MCF 10A (cell line): ENCODE measurements at regions not wholly inside any gene's neighbourhood (a gene's known extent, or its start where the extent isn't known, plus 50 kb on each side); places are given as distances from the start of the nearest gene placed in this dataset.

Source experiments
- BruUV-seq: library from RNA; stranded (reverse); fragments of 400-500 nt; replicated peaks from 2 replicates; lab custom pipeline; 2021; lab: Mats Ljungman, UMichigan
- CTCF ChIA-PET: fragments of 300-600 bp; sonication (Branson Sonifier 250); formaldehyde crosslinking; extraction: SDS; loops from one replicate; lab custom pipeline; 2021; ENCODE audit warnings: antibody characterized with exemption, inconsistent platforms; lab: Yijun Ruan, JAX
- POLR2A ChIA-PET: fragments of 300-600, 350-650 bp; sonication (Branson Sonifier 250); formaldehyde crosslinking; extraction: SDS; loops from one replicate; lab custom pipeline; 2020; ENCODE audit warnings: antibody characterized with exemption, inconsistent platforms; lab: Yijun Ruan, JAX
- DNase-seq: peaks from one replicate; pipeline ENCODE4 v3.0.0-alpha.2; 2018; ENCODE audit not compliant: unreplicated experiment
- H3K27ac Mint-ChIP-seq: one replicate; pipeline ENCODE4 v1.8.0; 2022; ENCODE audit warnings: mild to moderate bottlenecking, low read depth, mixed read lengths; ENCODE audit not compliant: unreplicated experiment
- H3K27me3 Mint-ChIP-seq: one replicate; pipeline ENCODE4 v1.8.0; 2022; ENCODE audit warnings: mixed read lengths; ENCODE audit not compliant: insufficient read depth, unreplicated experiment
- H3K36me3 Mint-ChIP-seq: one replicate; pipeline ENCODE4 v1.8.0; 2022; ENCODE audit warnings: mild to moderate bottlenecking, moderate library complexity, mixed read lengths; ENCODE audit not compliant: insufficient read depth, unreplicated experiment
- H3K4me1 Mint-ChIP-seq: one replicate; pipeline ENCODE4 v1.8.0; 2022; ENCODE audit warnings: mixed read lengths; ENCODE audit not compliant: insufficient read depth, unreplicated experiment
- H3K4me3 Mint-ChIP-seq: one replicate; pipeline ENCODE4 v1.8.0; 2022; ENCODE audit warnings: mild to moderate bottlenecking, moderate library complexity, mixed read lengths; ENCODE audit not compliant: unreplicated experiment
- H3K9me3 Mint-ChIP-seq: one replicate; pipeline ENCODE4 v1.8.0; 2022; ENCODE audit warnings: mixed read lengths; ENCODE audit not compliant: unreplicated experiment
- CTCF ChIP-seq: fragments of 200-600 bp; IDR thresholded peaks from one replicate; pipeline ENCODE4 v1.8.0; 2022; ENCODE audit warnings: antibody characterized with exemption, mild to moderate bottlenecking; ENCODE audit not compliant: unreplicated experiment
- intact Hi-C: fragments of 100-400 bp; cut with micrococcal nuclease; formaldehyde crosslinking; loops from 2 replicates; pipeline ENCODE4 v1.14.1; 2022

- no peak overlapping the region for H3K27ac Mint-ChIP-seq
- POLR2A ChIA-PET: interaction anchor here (0.6 kb wide), 1 partner anchor 68 kb away, joined by 4 read pairs; no protein-coding TSS in a partner anchor
- H3K9me3 Mint-ChIP-seq: no peaks in the 10 kb centered on the region
- DNase-seq: peak; percentile 92
- intact Hi-C loops: loop anchor here (5.0 kb wide), 1 partner anchor 71 kb away; no protein-coding TSS in a partner anchor
- TF ChIP-seq CTCF: no peak
- peaks cover 13% of the 10 kb centered on the region for H3K27me3 Mint-ChIP-seq
- peaks cover 21% of the 10 kb centered on the region for H3K4me1 Mint-ChIP-seq
- BruUV-seq: no TSS peak
- no peak overlapping the region for H3K4me3 Mint-ChIP-seq
- CTCF ChIA-PET: interaction anchor here (0.5 to 2.5 kb wide), 25 partner anchors 7 to 515 kb away, joined by 3 to 20 read pairs (median 4); partner anchors contain the start of gene ZNF618
- no peaks in the 10 kb centered on the region for H3K36me3 Mint-ChIP-seq
Observed at GRCh38 chr9:113808391-113809358, 67.4 kb upstream of the ZNF618 start.

- intact Hi-C loops: no loop called here
- TF ChIP-seq CTCF: no peak
- CTCF ChIA-PET: interaction anchor here (0.7 to 1.2 kb wide), 4 partner anchors 9 to 134 kb away, joined by 3 to 7 read pairs (median 3); no protein-coding TSS in a partner anchor
- POLR2A ChIA-PET: no interaction called here
- no peaks in the 10 kb centered on the region for H3K4me1 Mint-ChIP-seq
- peaks cover 52% of the 10 kb centered on the region for H3K27me3 Mint-ChIP-seq
- BruUV-seq: no TSS peak
- H3K4me3 Mint-ChIP-seq: no peak overlapping the region
- no peaks in the 10 kb centered on the region for H3K36me3 Mint-ChIP-seq
- no peak overlapping the region for H3K27ac Mint-ChIP-seq
- peak; percentile 43 for DNase-seq
- peaks cover 11% of the 10 kb centered on the region for H3K9me3 Mint-ChIP-seq
Observed at GRCh38 chr9:113817171-113817570, 58.9 kb upstream of the ZNF618 start.

GRCh38 chr9:113818391-113818790 is 57.7 kb upstream of the ZNF618 start:
- Mint-ChIP-seq H3K36me3 (no peaks in the 10 kb centered on the region), H3K27ac (no peak overlapping the region), H3K27me3 (peaks cover 50% of the 10 kb centered on the region), H3K4me3 (no peak overlapping the region), H3K9me3 (peaks cover 11% of the 10 kb centered on the region), H3K4me1 (no peaks in the 10 kb centered on the region)
- CTCF ChIA-PET: no interaction called here
- no peak for DNase-seq
- intact Hi-C loops: no loop called here
- TF ChIP-seq CTCF: no peak
- POLR2A ChIA-PET: no interaction called here
- BruUV-seq: no TSS peak

- intact Hi-C loops: no loop called here
- ChIA-PET POLR2A (no interaction called here), CTCF (no interaction called here)
- no peaks in the 10 kb centered on the region for H3K4me1 Mint-ChIP-seq
- BruUV-seq: no TSS peak
- no peak for DNase-seq
- no peak for TF ChIP-seq CTCF
- H3K4me3 Mint-ChIP-seq: no peak overlapping the region
- H3K27ac Mint-ChIP-seq: no peak overlapping the region
- H3K9me3 Mint-ChIP-seq: peaks cover 11% of the 10 kb centered on the region
- peaks cover 50% of the 10 kb centered on the region for H3K27me3 Mint-ChIP-seq
- H3K36me3 Mint-ChIP-seq: no peaks in the 10 kb centered on the region
Observed at GRCh38 chr9:113822315-113822714, 53.8 kb upstream of the ZNF618 start.
